HepG2 (cell line): ENCODE measurements at regions not wholly inside any gene's neighbourhood (a gene's known extent, or its start where the extent isn't known, plus 50 kb on each side); places are given as distances from the start of the nearest gene placed in this dataset.

ENCODE experiments used
- ATF7 ChIP-seq, 2 experiments: fragments of 450-650 bp in 1 of 2; sonication (generic) in 1 of 2; formaldehyde crosslinking in 1 of 2; IDR thresholded peaks; 2 replicates each; pipeline versions ENCODE4 v1.4.0 to v1.6.1; 2016 to 2020; ENCODE audit warnings: antibody characterized with exemption in 1 of 2, mild to moderate bottlenecking in 1 of 2, missing genetic modification reagents in 1 of 2
- CEBPG ChIP-seq: IDR thresholded peaks from 2 replicates; pipeline ENCODE4 v1.6.1; 2016
- DR1 ChIP-seq: sonication (generic); formaldehyde crosslinking; IDR thresholded peaks from 2 replicates; pipeline ENCODE4 v1.8.0; 2021; ENCODE audit warnings: mild to moderate bottlenecking, missing genetic modification reagents, inconsistent platforms
- GLMP ChIP-seq: sonication (generic); formaldehyde crosslinking; IDR thresholded peaks from 2 replicates; pipeline ENCODE4 v1.9.0; 2021; ENCODE audit warnings: missing genetic modification reagents, mild to moderate bottlenecking, borderline replicate concordance
- GTF2F1 ChIP-seq: fragments of 150-350 bp; IDR thresholded peaks from 2 replicates; pipeline ENCODE4 v1.6.1; 2014; ENCODE audit warnings: low read length
- HDAC1 ChIP-seq: sonication (generic); formaldehyde crosslinking; IDR thresholded peaks from 2 replicates; pipeline ENCODE4 v1.5.1; 2020; ENCODE audit warnings: mild to moderate bottlenecking, missing genetic modification reagents
- IKZF1 ChIP-seq: fragments of 450-650 bp; IDR thresholded peaks from 2 replicates; pipeline ENCODE4 v1.7.1; 2016
- KDM5A ChIP-seq: fragments of 200-600 bp; sonication (generic); IDR thresholded peaks from 2 replicates; pipeline ENCODE4 v1.7.0; 2018; ENCODE audit warnings: antibody characterized with exemption, mild to moderate bottlenecking, low read length, borderline replicate concordance
- NFE2 ChIP-seq: sonication (generic); formaldehyde crosslinking; IDR thresholded peaks from 2 replicates; pipeline ENCODE4 v1.4.0; 2020; ENCODE audit warnings: missing genetic modification reagents
- NFIC ChIP-seq: IDR thresholded peaks from 2 replicates; pipeline ENCODE4 v1.6.1; 2012; ENCODE audit warnings: mild to moderate bottlenecking, low read length, inconsistent platforms
- NR2C2 ChIP-seq: sonication (generic); formaldehyde crosslinking; IDR thresholded peaks from 2 replicates; pipeline ENCODE4 v1.4.0; 2020; ENCODE audit warnings: missing genetic modification reagents, mild to moderate bottlenecking, moderate library complexity, borderline replicate concordance
- PHF21A ChIP-seq: sonication (generic); formaldehyde crosslinking; IDR thresholded peaks from 2 replicates; pipeline ENCODE4 v1.5.0; 2020; ENCODE audit warnings: mild to moderate bottlenecking, missing genetic modification reagents
- ZMAT3 ChIP-seq: sonication (generic); formaldehyde crosslinking; conservative IDR thresholded peaks from 2 replicates; pipeline ENCODE4 v1.7.0; 2021; ENCODE audit warnings: missing genetic modification reagents
- ZNF564 ChIP-seq: sonication (generic); formaldehyde crosslinking; IDR thresholded peaks from 2 replicates; pipeline ENCODE4 v1.8.1; 2023; ENCODE audit warnings: mild to moderate bottlenecking, missing genetic modification reagents
- ZNF878 ChIP-seq: sonication (generic); formaldehyde crosslinking; IDR thresholded peaks from 2 replicates; pipeline ENCODE4 v1.8.1; 2023; ENCODE audit warnings: mild to moderate bottlenecking, missing genetic modification reagents, moderate library complexity
- ZSCAN22 ChIP-seq: sonication (generic); formaldehyde crosslinking; IDR thresholded peaks from 2 replicates; pipeline ENCODE4 v1.4.0; 2020; ENCODE audit warnings: mild to moderate bottlenecking, missing genetic modification reagents
- TF ChIP-seq, protein P1 (sequence below): sonication (generic); formaldehyde crosslinking; IDR thresholded peaks from 2 replicates; pipeline ENCODE4 v1.4.0; 2020; ENCODE audit warnings: mild to moderate bottlenecking, missing genetic modification reagents
- TF ChIP-seq, protein P2 (sequence below): sonication (generic); formaldehyde crosslinking; IDR thresholded peaks from 2 replicates; pipeline ENCODE4 v1.9.0; 2021; ENCODE audit warnings: missing genetic modification reagents, borderline replicate concordance
- TF ChIP-seq, protein P3 (sequence below): fragments of 450-650 bp; IDR thresholded peaks from 2 replicates; pipeline ENCODE4 v1.6.1; 2017; ENCODE audit warnings: mild to moderate bottlenecking
- TF ChIP-seq, protein P4 (sequence below): sonication (generic); formaldehyde crosslinking; IDR thresholded peaks from 2 replicates; pipeline ENCODE4 v1.4.0; 2020; ENCODE audit warnings: missing genetic modification reagents

DNA sequence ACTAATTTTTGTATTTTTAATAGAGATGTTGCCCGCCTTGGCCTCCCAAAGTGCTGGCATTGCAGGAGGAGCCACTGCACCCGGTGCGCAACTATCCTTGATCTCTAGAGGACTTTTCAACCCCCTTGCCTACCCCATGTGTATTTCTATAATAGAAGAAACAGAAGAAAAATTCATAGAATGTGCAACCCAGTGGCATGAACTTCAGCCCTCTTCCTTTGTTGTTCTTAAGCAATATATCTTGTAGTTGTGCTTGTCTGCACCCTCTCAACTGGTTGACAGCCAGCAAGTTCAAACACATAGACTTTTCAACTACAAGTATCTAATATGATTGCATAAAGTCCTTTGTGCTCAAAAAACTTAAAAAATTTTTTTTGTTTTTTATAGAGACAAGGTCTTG is 72.3 kb upstream of the NCOA3 start (continued):
- TF ChIP-seq ZNF878 (CRISPR knock-in tag) (no peak), KDM5A (no peak), IKZF1 (no peak), NFIC (0 out of 2 replicates have a peak, but pooled peaks have one; percentile 17), GLMP (CRISPR knock-in tag) (no peak), DR1 (CRISPR knock-in tag) (no peak), GTF2F1 (no peak), CEBPG (CRISPR knock-in tag) (peak; percentile 80), ZMAT3 (CRISPR knock-in tag) (no peak), ZSCAN22 (CRISPR knock-in tag) (no peak), NFE2 (no peak), ZNF564 (CRISPR knock-in tag) (no peak), ATF7 (IDR thresholded peaks at IDR 0.05) (no peak), ATF7 (CRISPR knock-in tag; IDR thresholded peaks at IDR 0.05) (no peak), PHF21A (CRISPR knock-in tag) (no peak), HDAC1 (CRISPR knock-in tag) (no peak), NR2C2 (CRISPR knock-in tag) (no peak)
- TF ChIP-seq, protein P1, sequence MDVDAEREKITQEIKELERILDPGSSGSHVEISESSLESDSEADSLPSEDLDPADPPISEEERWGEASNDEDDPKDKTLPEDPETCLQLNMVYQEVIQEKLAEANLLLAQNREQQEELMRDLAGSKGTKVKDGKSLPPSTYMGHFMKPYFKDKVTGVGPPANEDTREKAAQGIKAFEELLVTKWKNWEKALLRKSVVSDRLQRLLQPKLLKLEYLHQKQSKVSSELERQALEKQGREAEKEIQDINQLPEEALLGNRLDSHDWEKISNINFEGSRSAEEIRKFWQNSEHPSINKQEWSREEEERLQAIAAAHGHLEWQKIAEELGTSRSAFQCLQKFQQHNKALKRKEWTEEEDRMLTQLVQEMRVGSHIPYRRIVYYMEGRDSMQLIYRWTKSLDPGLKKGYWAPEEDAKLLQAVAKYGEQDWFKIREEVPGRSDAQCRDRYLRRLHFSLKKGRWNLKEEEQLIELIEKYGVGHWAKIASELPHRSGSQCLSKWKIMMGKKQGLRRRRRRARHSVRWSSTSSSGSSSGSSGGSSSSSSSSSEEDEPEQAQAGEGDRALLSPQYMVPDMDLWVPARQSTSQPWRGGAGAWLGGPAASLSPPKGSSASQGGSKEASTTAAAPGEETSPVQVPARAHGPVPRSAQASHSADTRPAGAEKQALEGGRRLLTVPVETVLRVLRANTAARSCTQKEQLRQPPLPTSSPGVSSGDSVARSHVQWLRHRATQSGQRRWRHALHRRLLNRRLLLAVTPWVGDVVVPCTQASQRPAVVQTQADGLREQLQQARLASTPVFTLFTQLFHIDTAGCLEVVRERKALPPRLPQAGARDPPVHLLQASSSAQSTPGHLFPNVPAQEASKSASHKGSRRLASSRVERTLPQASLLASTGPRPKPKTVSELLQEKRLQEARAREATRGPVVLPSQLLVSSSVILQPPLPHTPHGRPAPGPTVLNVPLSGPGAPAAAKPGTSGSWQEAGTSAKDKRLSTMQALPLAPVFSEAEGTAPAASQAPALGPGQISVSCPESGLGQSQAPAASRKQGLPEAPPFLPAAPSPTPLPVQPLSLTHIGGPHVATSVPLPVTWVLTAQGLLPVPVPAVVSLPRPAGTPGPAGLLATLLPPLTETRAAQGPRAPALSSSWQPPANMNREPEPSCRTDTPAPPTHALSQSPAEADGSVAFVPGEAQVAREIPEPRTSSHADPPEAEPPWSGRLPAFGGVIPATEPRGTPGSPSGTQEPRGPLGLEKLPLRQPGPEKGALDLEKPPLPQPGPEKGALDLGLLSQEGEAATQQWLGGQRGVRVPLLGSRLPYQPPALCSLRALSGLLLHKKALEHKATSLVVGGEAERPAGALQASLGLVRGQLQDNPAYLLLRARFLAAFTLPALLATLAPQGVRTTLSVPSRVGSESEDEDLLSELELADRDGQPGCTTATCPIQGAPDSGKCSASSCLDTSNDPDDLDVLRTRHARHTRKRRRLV (CRISPR knock-in tag): no peak
- TF ChIP-seq, protein P2, sequence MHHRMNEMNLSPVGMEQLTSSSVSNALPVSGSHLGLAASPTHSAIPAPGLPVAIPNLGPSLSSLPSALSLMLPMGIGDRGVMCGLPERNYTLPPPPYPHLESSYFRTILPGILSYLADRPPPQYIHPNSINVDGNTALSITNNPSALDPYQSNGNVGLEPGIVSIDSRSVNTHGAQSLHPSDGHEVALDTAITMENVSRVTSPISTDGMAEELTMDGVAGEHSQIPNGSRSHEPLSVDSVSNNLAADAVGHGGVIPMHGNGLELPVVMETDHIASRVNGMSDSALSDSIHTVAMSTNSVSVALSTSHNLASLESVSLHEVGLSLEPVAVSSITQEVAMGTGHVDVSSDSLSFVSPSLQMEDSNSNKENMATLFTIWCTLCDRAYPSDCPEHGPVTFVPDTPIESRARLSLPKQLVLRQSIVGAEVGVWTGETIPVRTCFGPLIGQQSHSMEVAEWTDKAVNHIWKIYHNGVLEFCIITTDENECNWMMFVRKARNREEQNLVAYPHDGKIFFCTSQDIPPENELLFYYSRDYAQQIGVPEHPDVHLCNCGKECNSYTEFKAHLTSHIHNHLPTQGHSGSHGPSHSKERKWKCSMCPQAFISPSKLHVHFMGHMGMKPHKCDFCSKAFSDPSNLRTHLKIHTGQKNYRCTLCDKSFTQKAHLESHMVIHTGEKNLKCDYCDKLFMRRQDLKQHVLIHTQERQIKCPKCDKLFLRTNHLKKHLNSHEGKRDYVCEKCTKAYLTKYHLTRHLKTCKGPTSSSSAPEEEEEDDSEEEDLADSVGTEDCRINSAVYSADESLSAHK (CRISPR knock-in tag): no peak
- TF ChIP-seq, protein P3, sequence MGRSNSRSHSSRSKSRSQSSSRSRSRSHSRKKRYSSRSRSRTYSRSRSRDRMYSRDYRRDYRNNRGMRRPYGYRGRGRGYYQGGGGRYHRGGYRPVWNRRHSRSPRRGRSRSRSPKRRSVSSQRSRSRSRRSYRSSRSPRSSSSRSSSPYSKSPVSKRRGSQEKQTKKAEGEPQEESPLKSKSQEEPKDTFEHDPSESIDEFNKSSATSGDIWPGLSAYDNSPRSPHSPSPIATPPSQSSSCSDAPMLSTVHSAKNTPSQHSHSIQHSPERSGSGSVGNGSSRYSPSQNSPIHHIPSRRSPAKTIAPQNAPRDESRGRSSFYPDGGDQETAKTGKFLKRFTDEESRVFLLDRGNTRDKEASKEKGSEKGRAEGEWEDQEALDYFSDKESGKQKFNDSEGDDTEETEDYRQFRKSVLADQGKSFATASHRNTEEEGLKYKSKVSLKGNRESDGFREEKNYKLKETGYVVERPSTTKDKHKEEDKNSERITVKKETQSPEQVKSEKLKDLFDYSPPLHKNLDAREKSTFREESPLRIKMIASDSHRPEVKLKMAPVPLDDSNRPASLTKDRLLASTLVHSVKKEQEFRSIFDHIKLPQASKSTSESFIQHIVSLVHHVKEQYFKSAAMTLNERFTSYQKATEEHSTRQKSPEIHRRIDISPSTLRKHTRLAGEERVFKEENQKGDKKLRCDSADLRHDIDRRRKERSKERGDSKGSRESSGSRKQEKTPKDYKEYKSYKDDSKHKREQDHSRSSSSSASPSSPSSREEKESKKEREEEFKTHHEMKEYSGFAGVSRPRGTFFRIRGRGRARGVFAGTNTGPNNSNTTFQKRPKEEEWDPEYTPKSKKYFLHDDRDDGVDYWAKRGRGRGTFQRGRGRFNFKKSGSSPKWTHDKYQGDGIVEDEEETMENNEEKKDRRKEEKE: no peak
- TF ChIP-seq, protein P4, sequence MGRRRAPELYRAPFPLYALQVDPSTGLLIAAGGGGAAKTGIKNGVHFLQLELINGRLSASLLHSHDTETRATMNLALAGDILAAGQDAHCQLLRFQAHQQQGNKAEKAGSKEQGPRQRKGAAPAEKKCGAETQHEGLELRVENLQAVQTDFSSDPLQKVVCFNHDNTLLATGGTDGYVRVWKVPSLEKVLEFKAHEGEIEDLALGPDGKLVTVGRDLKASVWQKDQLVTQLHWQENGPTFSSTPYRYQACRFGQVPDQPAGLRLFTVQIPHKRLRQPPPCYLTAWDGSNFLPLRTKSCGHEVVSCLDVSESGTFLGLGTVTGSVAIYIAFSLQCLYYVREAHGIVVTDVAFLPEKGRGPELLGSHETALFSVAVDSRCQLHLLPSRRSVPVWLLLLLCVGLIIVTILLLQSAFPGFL (CRISPR knock-in tag): no peak
